RWPE1 (cell line): ENCODE measurements at regions not wholly inside any gene's neighbourhood (a gene's known extent, or its start where the extent isn't known, plus 50 kb on each side); places are given as distances from the start of the nearest gene placed in this dataset.

ENCODE experiments used
- CTCF ChIA-PET: fragments of 350-600 bp; sonication (Branson Sonifier 250); formaldehyde crosslinking; extraction: SDS; loops from one replicate; lab custom pipeline; 2021; lab: Yijun Ruan, JAX
- POLR2A ChIA-PET: fragments of 400-600 bp; formaldehyde crosslinking; extraction: SDS; loops from one replicate; lab custom pipeline; 2020; ENCODE audit warnings: antibody characterized with exemption; ENCODE audit not compliant: low non-redundant PET; lab: Yijun Ruan, JAX
- DNase-seq: peaks from one replicate; pipeline ENCODE4 v3.0.0; 2012; ENCODE audit warnings: low spot score
- H3K27ac ChIP-seq: fragments of 450-650 bp; 2 replicates; pipeline ENCODE4 v1.5.1; 2017
- TF ChIP-seq, protein P1 (sequence below): fragments of 450-650 bp; conservative IDR thresholded peaks from 2 replicates; pipeline ENCODE4 v1.5.1; 2017; ENCODE audit warnings: low read depth, mild to moderate bottlenecking

DNA sequence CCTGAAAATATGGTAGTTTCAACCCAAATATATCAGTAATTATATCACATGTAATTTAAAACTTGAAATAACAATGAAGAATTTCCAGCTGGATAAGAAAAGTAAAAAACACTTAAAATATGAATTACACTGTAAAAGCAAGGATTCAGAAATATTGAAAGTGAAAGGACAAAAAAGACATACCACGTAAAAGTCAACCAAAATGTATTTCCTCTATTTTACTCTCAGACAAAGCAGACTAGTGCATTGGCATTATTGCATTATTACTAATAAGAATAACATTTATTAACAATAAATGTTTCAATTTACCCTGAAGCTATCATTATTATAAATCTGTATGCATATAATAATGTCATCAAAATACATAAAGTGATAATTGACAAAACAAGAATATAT lies 445.1 kb upstream of the TRIB2 start:
- ChIA-PET POLR2A (no interaction called here), CTCF (interaction anchor here (0.5 to 0.7 kb wide), 4 partner anchors 16 to 235 kb away, joined by 3 to 7 read pairs (median 4); no protein-coding TSS in a partner anchor)
- TF ChIP-seq, protein P1, sequence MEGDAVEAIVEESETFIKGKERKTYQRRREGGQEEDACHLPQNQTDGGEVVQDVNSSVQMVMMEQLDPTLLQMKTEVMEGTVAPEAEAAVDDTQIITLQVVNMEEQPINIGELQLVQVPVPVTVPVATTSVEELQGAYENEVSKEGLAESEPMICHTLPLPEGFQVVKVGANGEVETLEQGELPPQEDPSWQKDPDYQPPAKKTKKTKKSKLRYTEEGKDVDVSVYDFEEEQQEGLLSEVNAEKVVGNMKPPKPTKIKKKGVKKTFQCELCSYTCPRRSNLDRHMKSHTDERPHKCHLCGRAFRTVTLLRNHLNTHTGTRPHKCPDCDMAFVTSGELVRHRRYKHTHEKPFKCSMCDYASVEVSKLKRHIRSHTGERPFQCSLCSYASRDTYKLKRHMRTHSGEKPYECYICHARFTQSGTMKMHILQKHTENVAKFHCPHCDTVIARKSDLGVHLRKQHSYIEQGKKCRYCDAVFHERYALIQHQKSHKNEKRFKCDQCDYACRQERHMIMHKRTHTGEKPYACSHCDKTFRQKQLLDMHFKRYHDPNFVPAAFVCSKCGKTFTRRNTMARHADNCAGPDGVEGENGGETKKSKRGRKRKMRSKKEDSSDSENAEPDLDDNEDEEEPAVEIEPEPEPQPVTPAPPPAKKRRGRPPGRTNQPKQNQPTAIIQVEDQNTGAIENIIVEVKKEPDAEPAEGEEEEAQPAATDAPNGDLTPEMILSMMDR, result no peak
- no peak overlapping the region for H3K27ac ChIP-seq
- DNase-seq, result no peak

DNA sequence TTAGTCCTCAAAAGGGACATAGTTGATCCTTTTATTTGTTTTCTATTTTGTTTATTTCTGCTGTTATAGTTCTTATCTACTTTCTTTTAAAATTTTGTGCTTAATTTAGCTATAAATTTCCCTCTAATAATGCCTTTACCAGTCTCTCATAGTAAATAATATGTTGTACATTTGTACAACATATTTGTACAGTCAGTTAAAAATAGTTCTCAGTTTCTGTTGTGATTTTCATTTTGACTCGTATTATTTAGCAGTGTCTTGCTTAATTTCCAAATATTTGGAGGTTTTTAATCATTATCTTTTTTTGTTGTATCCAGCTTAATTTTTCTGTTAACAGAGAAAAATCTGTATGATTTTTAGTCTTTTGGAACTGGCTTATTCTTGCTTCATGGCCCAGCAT lies 443.6 kb upstream of the TRIB2 start:
- H3K27ac ChIP-seq, result no peak overlapping the region
- no peak for DNase-seq
- POLR2A ChIA-PET, result no interaction called here
- TF ChIP-seq, protein P1, result no peak
- CTCF ChIA-PET, result interaction anchor here (0.7 kb wide), 1 partner anchor 33 kb away, joined by 3 read pairs; no protein-coding TSS in a partner anchor

DNA sequence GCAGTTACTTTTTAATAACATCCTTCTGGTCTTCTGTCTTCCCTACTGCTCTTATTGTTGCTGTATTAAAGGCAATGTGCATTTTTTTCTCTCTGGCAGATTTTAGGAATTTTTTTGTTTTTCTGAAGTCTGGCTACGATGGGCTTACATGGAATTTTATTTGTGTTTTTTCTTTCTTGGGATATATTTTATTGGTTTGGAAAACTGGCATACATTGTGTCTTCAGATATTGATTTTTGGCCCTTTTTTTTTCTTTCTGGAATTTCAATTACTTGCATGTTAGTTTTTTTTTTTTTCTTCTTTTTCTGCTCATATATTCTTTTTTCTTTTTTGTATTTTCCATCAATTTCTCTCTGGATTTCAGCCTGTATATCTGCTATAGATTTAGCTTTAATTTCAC lies 442.1 kb upstream of the TRIB2 start:
- DNase-seq, result no peak
- TF ChIP-seq, protein P1, result no peak
- ChIA-PET CTCF (no interaction called here), POLR2A (no interaction called here)
- no peak overlapping the region for H3K27ac ChIP-seq

DNA sequence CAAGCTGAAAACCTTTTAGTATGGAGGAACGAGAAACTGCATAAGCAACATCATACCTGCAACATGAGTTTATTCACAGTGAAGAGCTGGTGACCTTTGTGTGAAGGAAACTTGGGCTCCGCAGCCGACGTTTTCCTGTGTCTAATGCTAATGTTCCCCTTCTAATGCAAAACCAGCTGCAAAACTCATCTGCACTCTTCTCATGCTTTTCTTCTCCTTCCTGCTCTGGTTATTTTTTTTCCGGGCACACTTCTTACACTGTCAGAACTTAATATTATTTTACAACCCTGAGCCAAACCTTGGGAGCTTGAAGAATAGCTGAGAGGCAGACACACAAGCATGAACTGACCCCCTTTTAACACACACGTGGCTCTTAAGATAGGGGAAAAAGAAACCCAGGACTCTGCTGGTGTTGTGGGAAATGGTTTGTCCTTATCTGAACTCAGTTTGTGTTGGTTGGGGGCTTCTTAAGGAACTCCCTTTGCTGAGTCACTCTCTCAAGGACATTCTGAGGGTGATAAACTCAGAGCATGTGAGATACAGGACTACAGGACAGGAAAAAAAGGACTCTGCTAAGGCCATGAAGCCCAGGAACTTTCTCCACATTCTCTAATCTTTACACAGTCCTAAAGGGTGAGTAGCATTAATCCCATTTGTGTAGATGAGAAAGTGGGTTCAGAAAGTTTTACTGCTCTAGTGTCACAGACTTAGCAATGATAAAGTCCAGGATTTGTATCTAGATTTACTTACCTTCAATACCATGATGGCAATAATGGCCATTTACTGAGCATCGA lies 439.3 kb upstream of the TRIB2 start:
- CTCF ChIA-PET, result no interaction called here

DNA sequence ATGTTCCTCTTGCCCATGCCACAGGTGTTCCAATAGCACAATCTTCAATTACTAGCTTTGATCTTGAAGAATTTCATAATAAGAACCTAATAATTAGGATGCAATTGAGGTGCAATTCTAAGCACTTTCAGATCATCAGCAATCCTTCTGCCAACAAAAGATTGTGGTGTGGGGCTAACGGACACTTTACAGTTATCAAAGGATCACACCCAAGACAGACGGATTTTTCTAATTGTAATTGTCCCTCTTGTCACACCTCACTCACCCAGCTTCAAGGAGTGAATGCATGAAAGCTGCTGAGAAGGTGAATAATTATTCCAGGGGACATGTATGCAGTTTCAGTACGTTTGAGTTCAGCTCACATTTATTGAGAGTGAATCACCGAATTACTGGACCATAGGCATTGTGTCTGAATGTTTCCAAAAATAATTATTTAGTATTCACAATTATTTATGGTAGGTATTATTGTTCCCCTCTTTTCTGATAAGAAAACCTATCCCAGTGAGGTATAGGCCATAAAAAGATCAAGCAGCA lies 438.5 kb upstream of the TRIB2 start:
- ChIA-PET CTCF (interaction anchor here (0.7 kb wide), 1 partner anchor 10 kb away, joined by 5 read pairs; no protein-coding TSS in a partner anchor), POLR2A (no interaction called here)
- TF ChIP-seq, protein P1, result no peak
- H3K27ac ChIP-seq, result no peak overlapping the region
- DNase-seq, result no peak

More for the DNA sequence above, 439.3 kb upstream of the TRIB2 start:
- POLR2A ChIA-PET, result no interaction called here
- DNase-seq, result no peak
- TF ChIP-seq, protein P1, result no peak
- H3K27ac ChIP-seq, result no peak overlapping the region

DNA sequence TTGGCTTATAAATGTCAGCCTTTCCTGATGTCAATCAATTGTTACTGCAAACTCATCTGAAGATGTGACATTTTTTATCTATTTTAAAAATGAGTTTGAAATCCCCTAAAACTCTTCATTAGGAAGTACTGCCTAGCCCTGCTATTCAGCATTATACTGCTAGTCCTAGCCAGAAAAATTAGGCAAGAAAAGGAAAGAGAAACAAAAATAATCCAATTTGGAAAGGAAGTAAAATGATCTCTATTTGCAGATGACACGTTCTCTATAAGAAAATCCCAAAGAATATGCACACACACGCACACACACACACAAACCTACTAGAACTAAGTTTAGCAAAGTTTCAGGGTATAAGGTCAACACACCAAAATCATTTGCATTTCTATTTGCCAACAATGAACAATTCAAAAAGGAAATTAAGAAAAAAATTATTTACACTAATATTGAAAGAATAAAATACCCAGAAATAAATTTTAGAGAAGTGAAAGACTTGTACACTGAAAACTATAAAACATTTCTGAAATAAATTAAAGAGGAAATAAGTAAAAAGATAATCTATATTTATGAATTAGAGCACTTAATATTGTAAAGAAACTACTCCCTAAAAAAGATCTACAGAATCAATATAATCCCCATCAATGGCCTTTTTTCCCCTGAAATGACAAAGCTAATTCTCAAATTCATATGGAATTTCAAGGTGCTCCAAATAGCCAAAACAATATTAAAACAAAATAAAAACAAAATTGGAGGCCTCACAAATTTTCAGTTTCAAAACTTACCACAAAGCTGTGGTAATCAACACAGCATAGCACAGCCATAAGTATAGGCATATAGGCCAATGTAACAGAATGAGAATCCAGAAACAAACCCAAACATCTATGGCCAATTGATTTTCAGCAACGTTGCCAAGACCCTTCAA lies 433.7 kb upstream of the TRIB2 start:
- no peak overlapping the region for H3K27ac ChIP-seq
- POLR2A ChIA-PET, result no interaction called here
- TF ChIP-seq, protein P1, result no peak
- CTCF ChIA-PET, result no interaction called here
- DNase-seq, result no peak
